AG04449 (cell line): ENCODE measurements at regions not wholly inside any gene's neighbourhood (a gene's known extent, or its start where the extent isn't known, plus 50 kb on each side); places are given as distances from the start of the nearest gene placed in this dataset.

Source experiments
- CTCF ChIA-PET: fragments of 350-600 bp; formaldehyde crosslinking; extraction: SDS; loops from one replicate; lab custom pipeline; 2021; ENCODE audit warnings: antibody characterized with exemption; lab: Yijun Ruan, JAX
- POLR2A ChIA-PET: fragments of 400-600, 350-600 bp; formaldehyde crosslinking; extraction: SDS; loops from one replicate; lab custom pipeline; 2020; ENCODE audit warnings: antibody characterized with exemption, inconsistent platforms; lab: Yijun Ruan, JAX
- DNase-seq: peaks from one replicate; pipeline ENCODE4 v3.0.0-alpha.2; 2010; ENCODE audit warnings: low read depth, low spot score
- H3K4me3 ChIP-seq: 2 replicates; pipeline ENCODE4 v1.5.1; 2011; ENCODE audit warnings: low read depth, mild to moderate bottlenecking, control low read depth, low read length
- CTCF ChIP-seq: IDR thresholded peaks from one replicate; pipeline ENCODE4 v1.5.1; 2011; ENCODE audit warnings: mild to moderate bottlenecking, moderate library complexity, low read length, control low read depth, inconsistent platforms; ENCODE audit not compliant: insufficient read depth; ENCODE audit errors: missing control alignments

GRCh38 chr5:74538206-74538661 lies 102.3 kb downstream of the ENC1 start:
- DNase-seq = no peak
- POLR2A ChIA-PET = no interaction called here
- H3K4me3 ChIP-seq = no peak overlapping the region
- CTCF ChIA-PET = interaction anchor here (1.0 kb wide), 1 partner anchor 20 kb away, joined by 3 read pairs; no protein-coding TSS in a partner anchor
- TF ChIP-seq CTCF = no peak

GRCh38 chr5:74536658-74537057 lies 103.9 kb downstream of the ENC1 start:
- no peak for TF ChIP-seq CTCF
- ChIA-PET CTCF (interaction anchor here (0.8 kb wide), 1 partner anchor 19 kb away, joined by 3 read pairs; no protein-coding TSS in a partner anchor), POLR2A (no interaction called here)

GRCh38 chr5:74535926-74536325 lies 104.6 kb downstream of the ENC1 start:
- POLR2A ChIA-PET = no interaction called here
- no peak for TF ChIP-seq CTCF
- H3K4me3 ChIP-seq = no peak overlapping the region
- DNase-seq = no peak
- CTCF ChIA-PET = interaction anchor here (0.8 kb wide), 1 partner anchor 18 kb away, joined by 3 read pairs; no protein-coding TSS in a partner anchor

More at GRCh38 chr5:74536658-74537057, 103.9 kb downstream of the ENC1 start:
- no peak for DNase-seq
- no peak overlapping the region for H3K4me3 ChIP-seq

- no peak for TF ChIP-seq CTCF
- ChIA-PET CTCF (no interaction called here), POLR2A (no interaction called here)
- H3K4me3 ChIP-seq = no peak overlapping the region
- no peak for DNase-seq
Measured at GRCh38 chr5:74534397-74535129, 106.0 kb downstream of the ENC1 start.

GRCh38 chr5:74530326-74531050 lies 110.0 kb downstream of the ENC1 start:
- no peak for DNase-seq
- POLR2A ChIA-PET = interaction anchor here (0.9 kb wide), 1 partner anchor 109 kb away, joined by 3 read pairs; no protein-coding TSS in a partner anchor
- no peak for TF ChIP-seq CTCF
- no peak overlapping the region for H3K4me3 ChIP-seq
- CTCF ChIA-PET = interaction anchor here (1.0 to 1.5 kb wide), 2 partner anchors 12 to 111 kb away, joined by 3 to 4 read pairs; no protein-coding TSS in a partner anchor

- TF ChIP-seq CTCF = no peak
- no peak for DNase-seq
- CTCF ChIA-PET = interaction anchor here (1.5 kb wide), 1 partner anchor 112 kb away, joined by 4 read pairs; no protein-coding TSS in a partner anchor
- POLR2A ChIA-PET = no interaction called here
- no peak overlapping the region for H3K4me3 ChIP-seq
Measured at GRCh38 chr5:74529101-74529500, 111.4 kb downstream of the ENC1 start.
